ENCODE measurements at regions not wholly inside any gene's neighbourhood (a gene's known extent, or its start where the extent isn't known, plus 50 kb on each side); places are given as distances from the start of the nearest gene placed in this dataset.

GRCh38 chr5:175088963-175089362 is 355.0 kb downstream of the DRD1 start:
- no peak for DNase-seq
- Histone ChIP-seq H3K9me2 (no peaks in the 10 kb centered on the region), H3K9me3 (no peaks in the 10 kb centered on the region), H3K36me3 (replicated peaks in 1 of 2; ENCODE audit: control insufficient read depth in 1 of 2, insufficient read depth in 2 of 2, low read length in 1 of 2) (no peaks in the 10 kb centered on the region), H4K20me1 (ENCODE audit: insufficient read depth) (no peaks in the 10 kb centered on the region), H3K4me1 (ENCODE audit: control insufficient read depth in 1 of 2, insufficient read depth in 2 of 2, low read depth in 1 of 2, low read length in 1 of 2) (no peaks in the 10 kb centered on the region), H2AFZ (ENCODE audit: low read depth) (no peak overlapping the region), H3K27ac (ENCODE audit: low read depth in 2 of 2, low read length in 1 of 2) (no peak overlapping the region), H3K27me3 (ENCODE audit: insufficient read depth) (no peaks in the 10 kb centered on the region), H3K4me2 (no peak overlapping the region), H3K79me2 (ENCODE audit: insufficient read depth) (no peaks in the 10 kb centered on the region), H3K4me3 (ENCODE audit: low read depth in 2 of 2, low read length in 1 of 2) (no peak overlapping the region), H3F3A (replicated peaks; ENCODE audit: insufficient read depth) (no peaks in the 10 kb centered on the region), H3K9ac (no peak overlapping the region)
- no peak for TF ChIP-seq MXI1 (IDR thresholded peaks at IDR 0.05; ENCODE audit: low read depth, low read length)
- TF ChIP-seq RFX5 (IDR thresholded peaks at IDR 0.05; ENCODE audit: low read length): no peak
- no peak for TF ChIP-seq TEAD4 (IDR thresholded peaks at IDR 0.05; ENCODE audit: borderline replicate concordance, insufficient read depth)
- no peak for TF ChIP-seq GABPA (IDR thresholded peaks at IDR 0.05; ENCODE audit: low read depth)
- no peak for TF ChIP-seq JUND (IDR thresholded peaks at IDR 0.05)
- no peak for TF ChIP-seq POLR2AphosphoS5 (IDR thresholded peaks at IDR 0.05; ENCODE audit: low read depth, low read length)
- POLR2A ChIA-PET: no interaction called here
- CTCF ChIA-PET: no interaction called here
- WGBS (ENCODE audit: low lambda C conversion rate): 7% methylated on average over 5 of the region's 6 CpGs

- no peak overlapping the region for H3K9ac ChIP-seq
- no peaks in the 10 kb centered on the region for H4K20me1 ChIP-seq (ENCODE audit: insufficient read depth)
- H3K4me3 ChIP-seq (ENCODE audit: low read depth in 2 of 2, low read length in 1 of 2): no peak overlapping the region
- CTCF ChIA-PET: no interaction called here
- no peaks in the 10 kb centered on the region for H3K4me1 ChIP-seq (ENCODE audit: control insufficient read depth in 1 of 2, insufficient read depth in 2 of 2, low read depth in 1 of 2, low read length in 1 of 2)
- H3K79me2 ChIP-seq (ENCODE audit: insufficient read depth): no peaks in the 10 kb centered on the region
- H3F3A ChIP-seq (replicated peaks; ENCODE audit: insufficient read depth): no peaks in the 10 kb centered on the region
- DNase-seq: no peak
- TF ChIP-seq RAD21 (IDR thresholded peaks at IDR 0.05; ENCODE audit: low read length) (no peak), TEAD4 (IDR thresholded peaks at IDR 0.05; ENCODE audit: borderline replicate concordance, insufficient read depth) (no peak), ELF1 (IDR thresholded peaks at IDR 0.05) (no peak), JUND (IDR thresholded peaks at IDR 0.05) (no peak), TAF1 (IDR thresholded peaks at IDR 0.05; ENCODE audit: borderline replicate concordance, low read depth, low read length) (no peak), SIN3A (IDR thresholded peaks at IDR 0.05; ENCODE audit: borderline replicate concordance, low read depth, low read length) (no peak)
- WGBS (ENCODE audit: low lambda C conversion rate): 25% methylated on average over 4 of the region's 4 CpGs
- H3K9me3 ChIP-seq: no peaks in the 10 kb centered on the region
- H2AFZ ChIP-seq (ENCODE audit: low read depth): no peak overlapping the region
- no peaks in the 10 kb centered on the region for H3K36me3 ChIP-seq (replicated peaks in 1 of 2; ENCODE audit: control insufficient read depth in 1 of 2, insufficient read depth in 2 of 2, low read length in 1 of 2)
- H3K27me3 ChIP-seq (ENCODE audit: insufficient read depth): no peaks in the 10 kb centered on the region
- H3K9me2 ChIP-seq: no peaks in the 10 kb centered on the region
- no peak overlapping the region for H3K27ac ChIP-seq (ENCODE audit: low read depth in 2 of 2, low read length in 1 of 2)
- POLR2A ChIA-PET: no interaction called here
- no peak overlapping the region for H3K4me2 ChIP-seq
Observed at GRCh38 chr5:175082866-175083590, 358.6 kb downstream of the MSX2 start.

GRCh38 chr5:175082346-175082745 is 358.0 kb downstream of the MSX2 start:
- CTCF ChIA-PET: no interaction called here

More at GRCh38 chr5:175082346-175082745, 358.0 kb downstream of the MSX2 start:
- no peaks in the 10 kb centered on the region for H4K20me1 ChIP-seq (ENCODE audit: insufficient read depth)
- no peak overlapping the region for H3K4me3 ChIP-seq (ENCODE audit: low read depth in 2 of 2, low read length in 1 of 2)
- no peak overlapping the region for H2AFZ ChIP-seq (ENCODE audit: low read depth)
- 0% methylated on average over 1 of the region's 1 CpG for WGBS (ENCODE audit: low lambda C conversion rate)
- H3K9ac ChIP-seq: no peak overlapping the region
- no peak for TF ChIP-seq MXI1 (IDR thresholded peaks at IDR 0.05; ENCODE audit: low read depth, low read length)
- no peak for TF ChIP-seq USF2 (IDR thresholded peaks at IDR 0.05; ENCODE audit: borderline replicate concordance, low read depth, low read length)
- TF ChIP-seq TAF1 (IDR thresholded peaks at IDR 0.05; ENCODE audit: borderline replicate concordance, low read depth, low read length): no peak
- TF ChIP-seq FOSL2 (IDR thresholded peaks at IDR 0.05; ENCODE audit: borderline replicate concordance, low read depth): no peak
- no peaks in the 10 kb centered on the region for H3K9me2 ChIP-seq
- no peak overlapping the region for H3K27ac ChIP-seq (ENCODE audit: low read depth in 2 of 2, low read length in 1 of 2)
- H3K4me1 ChIP-seq (ENCODE audit: control insufficient read depth in 1 of 2, insufficient read depth in 2 of 2, low read depth in 1 of 2, low read length in 1 of 2): no peaks in the 10 kb centered on the region
- H3K79me2 ChIP-seq (ENCODE audit: insufficient read depth): no peaks in the 10 kb centered on the region
- no peak overlapping the region for H3K4me2 ChIP-seq
- no peaks in the 10 kb centered on the region for H3K27me3 ChIP-seq (ENCODE audit: insufficient read depth)
- no peak for DNase-seq
- H3K36me3 ChIP-seq (replicated peaks in 1 of 2; ENCODE audit: control insufficient read depth in 1 of 2, insufficient read depth in 2 of 2, low read length in 1 of 2): no peaks in the 10 kb centered on the region
- POLR2A ChIA-PET: no interaction called here
- no peaks in the 10 kb centered on the region for H3K9me3 ChIP-seq
- no peaks in the 10 kb centered on the region for H3F3A ChIP-seq (replicated peaks; ENCODE audit: insufficient read depth)

All from SK-N-SH (cell line).